GM23338 (cell line): ENCODE measurements at regions not wholly inside any gene's neighbourhood (a gene's known extent, or its start where the extent isn't known, plus 50 kb on each side); places are given as distances from the start of the nearest gene placed in this dataset.

Experiments used
- ATAC-seq: fragments of 200-7000 bp; cut with Tn5 transposase; 3 replicates; pipeline ENCODE4 v1.9.1; 2020
- DNase-seq: peaks from one replicate; pipeline ENCODE4 v3.0.0-alpha.2; 2015; ENCODE audit warnings: low spot score
- H2AFZ ChIP-seq: fragments of 200-600 bp; sonication (generic); 2 replicates; pipeline ENCODE4 v1.8.0; 2016; ENCODE audit warnings: antibody characterized with exemption, mild to moderate bottlenecking, moderate library complexity
- H3F3A ChIP-seq: fragments of 200-600 bp; sonication (generic); replicated peaks from 2 replicates; pipeline ENCODE4 v1.8.0; 2017; ENCODE audit warnings: antibody characterized with exemption, mixed run types, low read depth
- H3K27ac ChIP-seq: fragments of 200-600 bp; sonication (generic); 2 replicates; pipeline ENCODE4 v1.6.1; 2016; ENCODE audit warnings: low read depth
- H3K27me3 ChIP-seq: fragments of 200-600 bp; sonication (generic); 2 replicates; pipeline ENCODE4 v1.8.0; 2016; ENCODE audit warnings: mild to moderate bottlenecking, mixed run types, moderate library complexity; ENCODE audit not compliant: insufficient read depth
- H3K36me3 ChIP-seq: fragments of 200-600 bp; sonication (generic); 2 replicates; pipeline ENCODE4 v1.8.0; 2016; ENCODE audit warnings: mild to moderate bottlenecking; ENCODE audit not compliant: insufficient read depth
- H3K4me1 ChIP-seq: fragments of 200-600 bp; sonication (generic); 2 replicates; pipeline ENCODE4 v1.8.0; 2016; ENCODE audit warnings: mild to moderate bottlenecking, moderate library complexity; ENCODE audit not compliant: insufficient read depth
- H3K4me2 ChIP-seq: fragments of 200-600 bp; sonication (generic); 2 replicates; pipeline ENCODE4 v1.7.1; 2017; ENCODE audit warnings: mixed run types
- H3K4me3 ChIP-seq: fragments of 200-600 bp; sonication (generic); 2 replicates; pipeline ENCODE4 v1.6.1; 2016; ENCODE audit warnings: mixed run types
- H3K79me2 ChIP-seq: fragments of 200-600 bp; sonication (generic); replicated peaks from 2 replicates; pipeline ENCODE4 v1.8.0; 2017; ENCODE audit warnings: mild to moderate bottlenecking; ENCODE audit not compliant: insufficient read depth
- H3K9me2 ChIP-seq: fragments of 200-600 bp; sonication (generic); 2 replicates; pipeline ENCODE4 v1.8.0; 2017; ENCODE audit not compliant: insufficient read depth
- H4K20me1 ChIP-seq: fragments of 200-600 bp; sonication (generic); replicated peaks from 2 replicates; pipeline ENCODE4 v1.8.0; 2017; ENCODE audit warnings: mild to moderate bottlenecking; ENCODE audit not compliant: insufficient read depth
- H3K27ac Mint-ChIP-seq: 2 replicates; pipeline ENCODE4 v1.8.0; 2020; ENCODE audit warnings: inconsistent platforms, mild to moderate bottlenecking, moderate library complexity, mixed read lengths
- H3K27me3 Mint-ChIP-seq: 3 replicates; pipeline ENCODE4 v1.8.0; 2022; ENCODE audit warnings: low read depth, mild to moderate bottlenecking, moderate library complexity, mixed read lengths, inconsistent platforms; ENCODE audit not compliant: insufficient read depth, poor library complexity
- H3K36me3 Mint-ChIP-seq: 3 replicates; pipeline ENCODE4 v1.8.0; 2021; ENCODE audit warnings: low read depth, mild to moderate bottlenecking, inconsistent platforms, moderate library complexity, mixed read lengths
- H3K4me1 Mint-ChIP-seq: 3 replicates; pipeline ENCODE4 v1.8.0; 2020; ENCODE audit warnings: mild to moderate bottlenecking, inconsistent platforms, mixed read lengths
- H3K4me3 Mint-ChIP-seq: 3 replicates; pipeline ENCODE4 v1.8.0; 2021; ENCODE audit warnings: moderate library complexity, mild to moderate bottlenecking, inconsistent platforms, mixed read lengths
- H3K9me3 Mint-ChIP-seq: 3 replicates; pipeline ENCODE4 v1.8.0; 2020; ENCODE audit warnings: moderate library complexity, mild to moderate bottlenecking, inconsistent platforms, mixed read lengths
- CREB1 ChIP-seq: fragments of 250-450 bp; sonication (Bioruptor Pico); IDR thresholded peaks from 2 replicates; pipeline ENCODE4 v1.5.0; 2020; ENCODE audit warnings: low read depth, mild to moderate bottlenecking, moderate library complexity
- EZH2 ChIP-seq: fragments of 200-600 bp; sonication (generic); IDR thresholded peaks from one replicate; pipeline ENCODE4 v1.8.0; 2017; ENCODE audit warnings: antibody characterized with exemption, mild to moderate bottlenecking, low read depth; ENCODE audit not compliant: unreplicated experiment
- EZH2phosphoT487 ChIP-seq: fragments of 200-600 bp; sonication (generic); IDR thresholded peaks from one replicate; pipeline ENCODE4 v1.8.1; 2018; ENCODE audit warnings: antibody characterized with exemption; ENCODE audit not compliant: unreplicated experiment
- JUNB ChIP-seq: IDR thresholded peaks from one replicate; pipeline ENCODE4 v1.6.1; 2016; ENCODE audit warnings: antibody characterized with exemption; ENCODE audit not compliant: unreplicated experiment
- NANOG ChIP-seq: IDR thresholded peaks from 2 replicates; pipeline ENCODE4 v1.6.1; 2016; ENCODE audit warnings: antibody characterized with exemption, borderline replicate concordance
- STAT1 ChIP-seq: IDR thresholded peaks from one replicate; pipeline ENCODE4 v1.6.1; 2016; ENCODE audit warnings: antibody characterized with exemption; ENCODE audit not compliant: unreplicated experiment
- ZNF114 ChIP-seq: fragments of 250-450 bp; sonication (Bioruptor Pico); IDR thresholded peaks from 2 replicates; pipeline ENCODE4 v1.5.0; 2020; ENCODE audit warnings: mild to moderate bottlenecking, moderate library complexity
- ZNF331 ChIP-seq: fragments of 250-450 bp; sonication (Bioruptor Pico); IDR thresholded peaks from 2 replicates; pipeline ENCODE4 v1.5.0; 2020; ENCODE audit warnings: low read depth, mild to moderate bottlenecking, moderate library complexity
- TF ChIP-seq, protein P1 (sequence below), 2 experiments: fragments of 200-600 bp in 1 of 2; sonication (generic) in 1 of 2; conservative IDR thresholded peaks; 2 replicates each; pipeline versions ENCODE4 v1.5.1 to v1.6.1; 2016 to 2017; ENCODE audit warnings: antibody characterized with exemption in 2 of 2, low read depth in 2 of 2, mild to moderate bottlenecking in 2 of 2, moderate library complexity in 1 of 2
- TF ChIP-seq, protein P2 (sequence below): IDR thresholded peaks from 2 replicates; pipeline ENCODE4 v1.6.1; 2016; ENCODE audit warnings: antibody characterized with exemption

DNA sequence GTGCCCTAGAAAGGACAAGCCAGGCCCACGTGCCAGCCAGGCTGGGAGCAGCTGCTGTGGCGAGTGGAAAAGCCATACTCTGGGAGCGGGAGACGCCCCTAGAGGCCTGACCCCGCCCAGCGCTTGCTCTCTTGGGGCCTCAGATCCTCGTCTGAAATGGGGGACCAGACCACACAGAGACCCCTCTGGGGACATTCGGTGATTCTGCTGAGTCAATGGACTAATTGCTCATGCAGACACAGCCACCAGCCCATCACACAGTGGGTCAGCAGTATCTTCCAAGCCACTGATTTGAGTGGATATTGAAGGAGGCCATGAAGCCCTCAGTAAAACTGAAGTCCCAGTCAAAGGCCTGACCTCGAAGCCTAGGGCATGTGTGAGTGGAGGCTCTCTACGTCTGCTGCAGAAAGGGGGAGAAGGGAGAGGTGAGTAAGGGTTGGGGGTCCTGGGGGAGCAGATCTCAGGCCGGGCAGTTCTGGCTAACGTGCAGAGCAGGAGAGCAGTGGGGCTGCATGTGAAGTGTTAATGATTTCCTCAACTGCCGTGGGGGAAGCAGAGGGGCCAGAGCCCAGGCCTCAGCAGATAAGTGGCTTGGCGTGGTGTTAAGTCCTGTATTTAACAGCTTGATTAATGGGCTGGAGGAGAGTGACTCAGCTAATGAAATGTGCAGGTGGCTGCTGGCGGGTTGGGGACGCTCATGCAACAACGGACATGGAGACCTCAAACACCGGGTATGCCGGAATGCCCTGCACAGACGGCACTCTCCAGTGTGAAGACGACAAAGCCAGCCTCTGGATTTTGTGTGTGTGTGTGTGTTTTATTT, 104.4 kb upstream of the TWIST2 start (continued):
- no peak for TF ChIP-seq NANOG
- TF ChIP-seq STAT1: no peak
- no peak for TF ChIP-seq ZNF331
- TF ChIP-seq, protein P1, sequence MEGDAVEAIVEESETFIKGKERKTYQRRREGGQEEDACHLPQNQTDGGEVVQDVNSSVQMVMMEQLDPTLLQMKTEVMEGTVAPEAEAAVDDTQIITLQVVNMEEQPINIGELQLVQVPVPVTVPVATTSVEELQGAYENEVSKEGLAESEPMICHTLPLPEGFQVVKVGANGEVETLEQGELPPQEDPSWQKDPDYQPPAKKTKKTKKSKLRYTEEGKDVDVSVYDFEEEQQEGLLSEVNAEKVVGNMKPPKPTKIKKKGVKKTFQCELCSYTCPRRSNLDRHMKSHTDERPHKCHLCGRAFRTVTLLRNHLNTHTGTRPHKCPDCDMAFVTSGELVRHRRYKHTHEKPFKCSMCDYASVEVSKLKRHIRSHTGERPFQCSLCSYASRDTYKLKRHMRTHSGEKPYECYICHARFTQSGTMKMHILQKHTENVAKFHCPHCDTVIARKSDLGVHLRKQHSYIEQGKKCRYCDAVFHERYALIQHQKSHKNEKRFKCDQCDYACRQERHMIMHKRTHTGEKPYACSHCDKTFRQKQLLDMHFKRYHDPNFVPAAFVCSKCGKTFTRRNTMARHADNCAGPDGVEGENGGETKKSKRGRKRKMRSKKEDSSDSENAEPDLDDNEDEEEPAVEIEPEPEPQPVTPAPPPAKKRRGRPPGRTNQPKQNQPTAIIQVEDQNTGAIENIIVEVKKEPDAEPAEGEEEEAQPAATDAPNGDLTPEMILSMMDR (conservative IDR thresholded peaks at IDR 0.05; ENCODE audit: low read depth in 2 of 2): no peak
- TF ChIP-seq, protein P2, sequence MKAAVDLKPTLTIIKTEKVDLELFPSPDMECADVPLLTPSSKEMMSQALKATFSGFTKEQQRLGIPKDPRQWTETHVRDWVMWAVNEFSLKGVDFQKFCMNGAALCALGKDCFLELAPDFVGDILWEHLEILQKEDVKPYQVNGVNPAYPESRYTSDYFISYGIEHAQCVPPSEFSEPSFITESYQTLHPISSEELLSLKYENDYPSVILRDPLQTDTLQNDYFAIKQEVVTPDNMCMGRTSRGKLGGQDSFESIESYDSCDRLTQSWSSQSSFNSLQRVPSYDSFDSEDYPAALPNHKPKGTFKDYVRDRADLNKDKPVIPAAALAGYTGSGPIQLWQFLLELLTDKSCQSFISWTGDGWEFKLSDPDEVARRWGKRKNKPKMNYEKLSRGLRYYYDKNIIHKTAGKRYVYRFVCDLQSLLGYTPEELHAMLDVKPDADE: no peak
- TF ChIP-seq EZH2phosphoT487: no peak
- TF ChIP-seq EZH2: no peak
- no peak for TF ChIP-seq ZNF114 (CRISPR knock-in tag)
- no peak for TF ChIP-seq JUNB

DNA sequence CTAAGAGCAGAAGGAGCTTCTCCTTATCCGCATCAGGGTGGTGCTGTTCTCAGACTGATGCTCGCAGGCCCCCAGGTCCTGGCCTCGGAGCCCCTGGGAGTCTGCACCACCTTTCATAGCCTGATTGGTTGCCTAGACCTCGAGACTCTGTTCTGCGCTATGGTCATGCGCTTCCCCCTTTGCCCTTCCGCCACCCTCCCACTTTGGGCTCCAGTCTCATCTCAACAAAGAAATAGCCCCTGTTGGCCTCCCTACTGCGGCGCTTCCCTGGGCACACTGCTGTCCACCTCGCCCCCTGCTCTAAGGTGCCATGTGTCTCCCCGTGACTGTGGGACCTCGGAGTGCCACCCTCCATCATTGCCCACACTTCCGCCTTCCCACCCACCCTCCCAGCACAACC, 102.9 kb upstream of the TWIST2 start:
- DNase-seq: no peak
- Mint-ChIP-seq H3K36me3 (no peaks in the 10 kb centered on the region), H3K4me3 (no peak overlapping the region), H3K27me3 (peaks cover 2% of the 10 kb centered on the region), H3K4me1 (no peaks in the 10 kb centered on the region), H3K9me3 (peaks cover 14% of the 10 kb centered on the region; the same call in 2 of the 3 replicates), H3K27ac (no peak overlapping the region)
- Histone ChIP-seq H3K4me2 (no peak overlapping the region), H3K4me3 (no peak overlapping the region), H3K27ac (no peak overlapping the region), H3F3A (0 out of 2 replicates have a peak, but pooled peaks cover 4% of the 10 kb centered on the region), H3K36me3 (no peaks in the 10 kb centered on the region), H3K27me3 (no peaks in the 10 kb centered on the region), H4K20me1 (no peaks in the 10 kb centered on the region), H3K4me1 (no peaks in the 10 kb centered on the region), H3K79me2 (no peaks in the 10 kb centered on the region), H2AFZ (no peak overlapping the region), H3K9me2 (peaks cover 9% of the 10 kb centered on the region)
- no peak for TF ChIP-seq CREB1 (CRISPR knock-in tag)
- no peak for TF ChIP-seq JUNB
- TF ChIP-seq, protein P2: no peak
- TF ChIP-seq STAT1: no peak
- ATAC-seq: no peak
